HG02981 (cell line): ENCODE measurements at regions not wholly inside any gene's neighbourhood (a gene's known extent, or its start where the extent isn't known, plus 50 kb on each side); places are given as distances from the start of the nearest gene placed in this dataset.

Experiments
- ATAC-seq: cut with Tn5 transposase; IDR thresholded peaks from one replicate; pipeline ENCODE4 v1.9.1; 2021; ENCODE audit warnings: mild to moderate bottlenecking, moderate library complexity; ENCODE audit not compliant: unreplicated experiment

GRCh38 chr20:59547596-59547995 lies 56.7 kb upstream of the PHACTR3 start:
- no peak for ATAC-seq
